H1 (cell line): ENCODE measurements at regions not wholly inside any gene's neighbourhood (a gene's known extent, or its start where the extent isn't known, plus 50 kb on each side); places are given as distances from the start of the nearest gene placed in this dataset.

Experiments
- CTCF ChIA-PET: fragments of 300-600 bp; sonication (Branson Sonifier 250); formaldehyde crosslinking; loops from one replicate; lab custom pipeline; 2021; ENCODE audit not compliant: partially characterized antibody; lab: Charles Lee
- POLR2A ChIA-PET: fragments of 300-600 bp; sonication (Branson Sonifier 250); formaldehyde crosslinking; loops from one replicate; lab custom pipeline; 2021; ENCODE audit warnings: inconsistent platforms; ENCODE audit not compliant: partially characterized antibody; lab: Charles Lee
- DNase-seq, 2 experiments: peaks; one replicate each; pipeline versions ENCODE4 v3.0.0 to v3.0.0-alpha.2; 2010 to 2022; ENCODE audit warnings: low spot score in 2 of 2, low read depth in 1 of 2, mixed read lengths in 1 of 2
- FAIRE-seq: peaks from 2 replicates; lab custom pipeline; 2011; peaks lifted over from hg19 to GRCh38; lab: Jason Lieb, UNC
- H2AFZ ChIP-seq: 2 replicates; pipeline ENCODE4 v1.8.1; 2012; ENCODE audit warnings: low read length, inconsistent platforms
- H2AK5ac ChIP-seq: 2 replicates; pipeline ENCODE4 v1.6.1; 2013; ENCODE audit warnings: low read depth, low read length
- H2BK120ac ChIP-seq: replicated peaks from 2 replicates; pipeline ENCODE3; 2013; ENCODE audit warnings: low read depth, low read length, inconsistent platforms
- H2BK12ac ChIP-seq: 2 replicates; pipeline ENCODE4 v1.6.1; 2013; ENCODE audit warnings: low read depth, low read length
- H2BK15ac ChIP-seq: 2 replicates; pipeline ENCODE4 v1.6.1; 2013; ENCODE audit warnings: low read length
- H2BK20ac ChIP-seq: 2 replicates; pipeline ENCODE4 v1.6.1; 2013; ENCODE audit warnings: low read length
- H2BK5ac ChIP-seq: 2 replicates; pipeline ENCODE4 v1.6.1; 2013; ENCODE audit warnings: low read depth, low read length
- H3K14ac ChIP-seq: 2 replicates; pipeline ENCODE4 v1.6.1; 2013; ENCODE audit warnings: inconsistent platforms; ENCODE audit not compliant: insufficient read length
- H3K18ac ChIP-seq: 2 replicates; pipeline ENCODE4 v1.6.1; 2013; ENCODE audit warnings: low read length; ENCODE audit errors: extremely low read depth
- H3K23ac ChIP-seq: 2 replicates; pipeline ENCODE4 v1.6.1; 2013; ENCODE audit warnings: inconsistent platforms; ENCODE audit not compliant: insufficient read length
- H3K23me2 ChIP-seq: 2 replicates; pipeline ENCODE4 v1.6.1; 2013; ENCODE audit warnings: low read depth, low read length
- H3K27ac ChIP-seq: 2 replicates; pipeline ENCODE4 v1.6.1; 2011; ENCODE audit warnings: low read depth, low read length, inconsistent platforms
- H3K27me3 ChIP-seq, 4 experiments: replicated peaks in 1 of 4; 1 replicate in 1 of 4; 2 replicates in 3 of 4; pipeline versions ENCODE4 v1.6.1 to v1.8.1; 2011 to 2013; ENCODE audit warnings: low read length in 3 of 4, mild to moderate bottlenecking in 3 of 4, inconsistent platforms in 2 of 4, mixed read lengths in 2 of 4, moderate library complexity in 1 of 4; ENCODE audit not compliant: control insufficient read depth in 3 of 4, insufficient read depth in 3 of 4; ENCODE audit errors: extremely low read depth in 1 of 4
- H3K36me3 ChIP-seq, 4 experiments: 2 replicates each; pipeline versions ENCODE4 v1.6.1 to v1.8.1; 2011 to 2013; ENCODE audit warnings: mild to moderate bottlenecking in 4 of 4, low read length in 3 of 4, moderate library complexity in 2 of 4, control low read depth in 1 of 4, inconsistent platforms in 1 of 4; ENCODE audit not compliant: insufficient read depth in 4 of 4, control insufficient read depth in 2 of 4
- H3K4ac ChIP-seq: replicated peaks from 2 replicates; pipeline ENCODE3; 2013; ENCODE audit warnings: low read length, low read depth, mixed read lengths, inconsistent platforms; ENCODE audit not compliant: insufficient read length
- H3K4me1 ChIP-seq, 4 experiments: replicated peaks in 1 of 4; 1 replicate in 1 of 4; 2 replicates in 3 of 4; pipeline versions ENCODE4 v1.6.1 to v1.8.1; 2011 to 2013; ENCODE audit warnings: low read length in 3 of 4, inconsistent platforms in 2 of 4, mixed read lengths in 1 of 4; ENCODE audit not compliant: insufficient read depth in 4 of 4, control insufficient read depth in 3 of 4
- H3K4me2 ChIP-seq, 2 experiments: 2 replicates each; pipeline versions ENCODE4 v1.6.1 to v1.8.1; 2011 to 2013; ENCODE audit warnings: low read depth in 2 of 2, low read length in 2 of 2, control low read depth in 1 of 2, inconsistent platforms in 1 of 2, mild to moderate bottlenecking in 1 of 2; ENCODE audit not compliant: insufficient read depth in 1 of 2
- H3K4me3 ChIP-seq, 4 experiments: fragments of 200-600, 300-600 bp in 1 of 4; sonication (generic), shearing (Covaris generic), sonication (Bioruptor Twin) in 1 of 4; 2 replicates each; pipeline versions ENCODE4 v1.5.1 to v1.8.1; 2011 to 2016; ENCODE audit warnings: low read length in 4 of 4, low read depth in 3 of 4, control low read depth in 2 of 4, inconsistent platforms in 2 of 4, mild to moderate bottlenecking in 2 of 4, mixed read lengths in 1 of 4, moderate library complexity in 1 of 4; ENCODE audit not compliant: insufficient read depth in 2 of 4; ENCODE audit errors: extremely low read depth in 1 of 4
- H3K56ac ChIP-seq: replicated peaks from 2 replicates; pipeline ENCODE3; 2013; ENCODE audit warnings: low read depth, mild to moderate bottlenecking, mixed read lengths, low read length, inconsistent platforms; ENCODE audit not compliant: insufficient read length
- H3K79me1 ChIP-seq: 2 replicates; pipeline ENCODE4 v1.6.1; 2013; ENCODE audit warnings: low read depth, low read length, control low read depth
- H3K79me2 ChIP-seq, 2 experiments: 2 replicates each; pipeline versions ENCODE4 v1.6.1 to v1.8.1; 2012 to 2013; ENCODE audit warnings: low read length in 2 of 2, mild to moderate bottlenecking in 2 of 2, inconsistent platforms in 1 of 2; ENCODE audit not compliant: insufficient read depth in 2 of 2, control insufficient read depth in 1 of 2
- H3K9ac ChIP-seq, 4 experiments: replicated peaks in 1 of 4; 1 replicate in 1 of 4; 2 replicates in 3 of 4; pipeline versions ENCODE4 v1.6.1 to v1.8.1; 2011 to 2013; ENCODE audit warnings: low read depth in 3 of 4, low read length in 3 of 4, control low read depth in 2 of 4, mild to moderate bottlenecking in 2 of 4, moderate library complexity in 2 of 4, inconsistent platforms in 1 of 4; ENCODE audit errors: extremely low read depth in 1 of 4
- H3K9me3 ChIP-seq, 2 experiments: 2 replicates each; pipeline versions ENCODE4 v1.6.1 to v1.8.1; 2012 to 2013; ENCODE audit warnings: mild to moderate bottlenecking in 2 of 2, moderate library complexity in 2 of 2, control low read depth in 1 of 2, inconsistent platforms in 1 of 2, low read depth in 1 of 2, low read length in 1 of 2, mixed read lengths in 1 of 2; ENCODE audit not compliant: insufficient read depth in 2 of 2
- H4K20me1 ChIP-seq, 2 experiments: replicated peaks in 1 of 2; 2 replicates each; pipeline versions ENCODE3 to v1.8.1; 2011 to 2013; ENCODE audit warnings: inconsistent platforms in 2 of 2, low read length in 2 of 2, mild to moderate bottlenecking in 1 of 2; ENCODE audit not compliant: insufficient read depth in 2 of 2, control insufficient read depth in 1 of 2
- H4K5ac ChIP-seq: 2 replicates; pipeline ENCODE4 v1.6.1; 2013; ENCODE audit warnings: low read length, low read depth, mixed read lengths, inconsistent platforms; ENCODE audit not compliant: insufficient read length
- H4K8ac ChIP-seq: 2 replicates; pipeline ENCODE4 v1.8.0; 2013; ENCODE audit warnings: mild to moderate bottlenecking, moderate library complexity, low read length, inconsistent platforms; ENCODE audit not compliant: insufficient read depth; ENCODE audit errors: extremely low read depth
- H4K91ac ChIP-seq: replicated peaks from 2 replicates; pipeline ENCODE3; 2013; ENCODE audit warnings: low read length, mixed read lengths, inconsistent platforms; ENCODE audit not compliant: insufficient read length
- EP300 ChIP-seq, 2 experiments: IDR thresholded peaks; 1 replicate in 1 of 2; 2 replicates in 1 of 2; pipeline ENCODE4 v1.6.1; 2011 to 2012; ENCODE audit warnings: low read depth in 2 of 2, low read length in 2 of 2, mild to moderate bottlenecking in 2 of 2, borderline replicate concordance in 1 of 2, inconsistent platforms in 1 of 2, moderate library complexity in 1 of 2
- WGBS, 2 experiments: shearing (Covaris generic) in 1 of 2; methylation state at CpG; one replicate each; pipeline versions ENCODE4 v1.1.6 to v1.1.7; 2013 to 2015; ENCODE audit warnings: low lambda C conversion rate in 2 of 2, mixed read lengths in 2 of 2, inconsistent platforms in 1 of 2, low coverage in 1 of 2, missing lambda C conversion rate in 1 of 2; ENCODE audit not compliant: insufficient replicate concordance in 2 of 2, insufficient coverage in 1 of 2, insufficient read length in 1 of 2; ENCODE audit errors: extremely low coverage in 1 of 2, missing lambda C conversion rate in 1 of 2; 5-methylcytosine and 5-hydroxymethylcytosine counted together

GRCh38 chr6:71392276-71392675, 103.7 kb downstream of the OGFRL1 start:
- Histone ChIP-seq H3K56ac (no peak overlapping the region), H3K9ac (no peak overlapping the region), H2BK12ac (no peak overlapping the region), H3K18ac (no peak overlapping the region), H3K79me1 (no peaks in the 10 kb centered on the region), H2AK5ac (no peak overlapping the region), H4K8ac (no peak overlapping the region), H3K23me2 (no peaks in the 10 kb centered on the region), H2AFZ (no peak overlapping the region), H2BK20ac (no peak overlapping the region), H3K23ac (no peak overlapping the region), H3K4me1 (peaks cover 0 to 4% (median under 1%) of the 10 kb centered on the region in 4 experiments; a peak in 3 of 7 replicates), H3K14ac (no peak overlapping the region), H3K79me2 (no peaks in the 10 kb centered on the region), H3K4me2 (no peak overlapping the region), H3K9me3 (no peaks in the 10 kb centered on the region), H4K20me1 (no peaks in the 10 kb centered on the region), H3K4me3 (no peak overlapping the region), H3K27me3 (peaks cover 0 to 2% (median 0%) of the 10 kb centered on the region in 4 experiments; a peak in 2 of 7 replicates), H3K4ac (no peak overlapping the region), H2BK120ac (no peak overlapping the region), H4K91ac (no peak overlapping the region), H3K27ac (no peak overlapping the region), H2BK5ac (no peak overlapping the region), H3K36me3 (no peaks in the 10 kb centered on the region; a peak in 1 of 8 replicates), H4K5ac (no peak overlapping the region), H2BK15ac (no peak overlapping the region)
- ChIA-PET POLR2A (interaction anchor here (1.4 kb wide), 1 partner anchor 117 kb away, joined by 3 read pairs; no protein-coding TSS in a partner anchor), CTCF (interaction anchor here (0.8 to 1.1 kb wide), 2 partner anchors 117 to 118 kb away, joined by 3 to 4 read pairs; no protein-coding TSS in a partner anchor)
- DNase-seq (no peak), FAIRE-seq (no peak)
- no peak for TF ChIP-seq EP300 (IDR thresholded peaks at IDR 0.05; ENCODE audit: borderline replicate concordance in 1 of 2, low read depth in 2 of 2, low read length in 2 of 2)
- WGBS, 2 experiments: 95% methylated on average over 1 of the region's 1 CpG; no CpG with 5 or more reads in 1 of the 2 experiments
